AG04450 (cell line): ENCODE measurements at regions not wholly inside any gene's neighbourhood (a gene's known extent, or its start where the extent isn't known, plus 50 kb on each side); places are given as distances from the start of the nearest gene placed in this dataset.
A peak's percentile ranks its signal among the peaks of the same experiment; 100 is the strongest.

Experiments used
- CTCF ChIA-PET: fragments of 300-600, 350-600 bp; formaldehyde crosslinking; extraction: SDS; loops from one replicate; lab custom pipeline; 2022; ENCODE audit warnings: antibody characterized with exemption, inconsistent platforms; lab: Charles Lee
- POLR2A ChIA-PET: fragments of 350-600 bp; formaldehyde crosslinking; extraction: SDS; loops from one replicate; lab custom pipeline; 2021; ENCODE audit warnings: antibody characterized with exemption, inconsistent platforms; lab: Yijun Ruan, JAX
- DNase-seq: peaks from one replicate; pipeline ENCODE4 v3.0.0-alpha.2; 2011; ENCODE audit warnings: low read depth, low spot score
- H3K27ac ChIP-seq: one replicate; pipeline ENCODE4 v1.5.1; 2012; ENCODE audit warnings: low read depth, low read length, control low read depth
- H3K27me3 ChIP-seq: one replicate; pipeline ENCODE4 v1.6.0; 2012; ENCODE audit warnings: low read length; ENCODE audit not compliant: control insufficient read depth, insufficient read depth
- H3K4me3 ChIP-seq: 2 replicates; pipeline ENCODE4 v1.5.1; 2011; ENCODE audit warnings: mild to moderate bottlenecking, low read depth, low read length, control low read depth
- H3K9me3 ChIP-seq: 2 replicates; pipeline ENCODE4 v1.5.1; 2012; ENCODE audit warnings: low read length; ENCODE audit not compliant: control insufficient read depth, insufficient read depth
- TF ChIP-seq, protein P1 (sequence below): IDR thresholded peaks from 2 replicates; pipeline ENCODE4 v1.5.1; 2011; ENCODE audit warnings: low read depth, low read length, control low read depth, inconsistent platforms

GRCh38 chr11:26777372-26777808 lies 55.5 kb upstream of the SLC5A12 start:
- Histone ChIP-seq H3K4me3 (no peak overlapping the region), H3K9me3 (no peaks in the 10 kb centered on the region), H3K27ac (no peak overlapping the region), H3K27me3 (no peaks in the 10 kb centered on the region)
- POLR2A ChIA-PET, result no interaction called here
- TF ChIP-seq, protein P1, sequence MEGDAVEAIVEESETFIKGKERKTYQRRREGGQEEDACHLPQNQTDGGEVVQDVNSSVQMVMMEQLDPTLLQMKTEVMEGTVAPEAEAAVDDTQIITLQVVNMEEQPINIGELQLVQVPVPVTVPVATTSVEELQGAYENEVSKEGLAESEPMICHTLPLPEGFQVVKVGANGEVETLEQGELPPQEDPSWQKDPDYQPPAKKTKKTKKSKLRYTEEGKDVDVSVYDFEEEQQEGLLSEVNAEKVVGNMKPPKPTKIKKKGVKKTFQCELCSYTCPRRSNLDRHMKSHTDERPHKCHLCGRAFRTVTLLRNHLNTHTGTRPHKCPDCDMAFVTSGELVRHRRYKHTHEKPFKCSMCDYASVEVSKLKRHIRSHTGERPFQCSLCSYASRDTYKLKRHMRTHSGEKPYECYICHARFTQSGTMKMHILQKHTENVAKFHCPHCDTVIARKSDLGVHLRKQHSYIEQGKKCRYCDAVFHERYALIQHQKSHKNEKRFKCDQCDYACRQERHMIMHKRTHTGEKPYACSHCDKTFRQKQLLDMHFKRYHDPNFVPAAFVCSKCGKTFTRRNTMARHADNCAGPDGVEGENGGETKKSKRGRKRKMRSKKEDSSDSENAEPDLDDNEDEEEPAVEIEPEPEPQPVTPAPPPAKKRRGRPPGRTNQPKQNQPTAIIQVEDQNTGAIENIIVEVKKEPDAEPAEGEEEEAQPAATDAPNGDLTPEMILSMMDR, result no peak
- CTCF ChIA-PET, result interaction anchor here (0.6 to 4.3 kb wide), 3 partner anchors 349 to 708 kb away, joined by 3 to 22 read pairs (median 3); no protein-coding TSS in a partner anchor
- no peak for DNase-seq

- ChIA-PET POLR2A (no interaction called here), CTCF (interaction anchor here (0.6 to 4.3 kb wide), 4 partner anchors 348 to 707 kb away, joined by 3 to 22 read pairs (median 3); no protein-coding TSS in a partner anchor)
- Histone ChIP-seq H3K27me3 (no peaks in the 10 kb centered on the region), H3K4me3 (peak overlapping the region; percentile 30), H3K9me3 (no peaks in the 10 kb centered on the region), H3K27ac (no peak overlapping the region)
- DNase-seq, result peak; percentile 30
- TF ChIP-seq, protein P1, result no peak
Observed at GRCh38 chr11:26778000-26778757, 56.3 kb upstream of the SLC5A12 start.

DNA sequence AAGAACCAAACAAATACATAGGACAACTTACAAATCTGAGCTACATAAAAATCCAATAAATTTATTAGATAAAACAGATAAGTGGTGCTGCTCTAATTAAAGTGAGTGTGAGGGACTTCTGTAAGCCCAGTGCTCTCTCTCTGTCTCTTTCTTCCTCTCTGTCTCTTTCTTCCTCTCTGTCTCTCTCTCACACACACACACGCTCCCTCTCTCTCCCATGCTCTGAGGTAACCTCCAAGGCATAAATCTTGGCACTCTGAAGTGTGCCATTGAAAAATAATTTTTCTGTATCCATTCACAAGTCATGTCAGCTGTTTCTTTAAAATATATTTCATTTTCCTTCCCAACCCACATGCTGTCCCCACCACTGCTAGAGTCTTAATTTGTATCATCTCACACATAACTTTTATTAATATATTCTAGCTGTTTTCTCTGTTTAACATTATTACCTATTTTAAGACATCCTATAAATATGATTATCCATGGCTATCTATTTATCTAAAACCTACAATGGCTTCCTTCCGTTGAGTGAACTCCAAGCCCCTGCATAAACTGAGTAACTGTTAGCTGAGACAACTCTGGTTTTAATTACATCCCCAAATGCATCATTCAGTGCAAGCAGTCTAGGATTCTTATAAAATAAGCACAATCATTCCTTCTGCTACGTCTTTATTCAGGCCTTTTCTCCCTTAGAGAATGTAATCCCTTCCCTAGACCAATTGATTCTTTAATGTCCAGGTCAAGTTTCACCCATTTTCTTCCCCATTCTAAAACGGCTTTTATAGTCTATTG lies 57.4 kb upstream of the SLC5A12 start:
- no peak for DNase-seq
- Histone ChIP-seq H3K27me3 (no peaks in the 10 kb centered on the region), H3K4me3 (no peak overlapping the region), H3K9me3 (peaks cover 4% of the 10 kb centered on the region; the same call in 1 of the 2 replicates), H3K27ac (no peak overlapping the region)
- CTCF ChIA-PET, result interaction anchor here (0.8 kb wide), 1 partner anchor 380 kb away, joined by 3 read pairs; no protein-coding TSS in a partner anchor
- TF ChIP-seq, protein P1, result no peak
- POLR2A ChIA-PET, result no interaction called here

GRCh38 chr11:26780376-26781085 lies 58.7 kb upstream of the SLC5A12 start:
- no peak overlapping the region for H3K27ac ChIP-seq
- no peak for DNase-seq
- CTCF ChIA-PET, result no interaction called here

More at GRCh38 chr11:26780376-26781085, 58.7 kb upstream of the SLC5A12 start:
- Histone ChIP-seq H3K4me3 (no peak overlapping the region), H3K9me3 (peaks cover 7% of the 10 kb centered on the region; the same call in 1 of the 2 replicates), H3K27me3 (no peaks in the 10 kb centered on the region)
- TF ChIP-seq, protein P1, result no peak
- POLR2A ChIA-PET, result no interaction called here
